ENCODE measurements at regions not wholly inside any gene's neighbourhood (a gene's known extent, or its start where the extent isn't known, plus 50 kb on each side); places are given as distances from the start of the nearest gene placed in this dataset.

GRCh38 chr3:20912406-20912805, 726.4 kb upstream of the SGO1 start:
- Mint-ChIP-seq H3K4me3 (no peak overlapping the region), H3K27ac (no peak overlapping the region), H3K9me3 (peaks cover 20% of the 10 kb centered on the region), H3K27me3 (no peaks in the 10 kb centered on the region), H3K36me3 (no peaks in the 10 kb centered on the region), H3K4me1 (ENCODE audit: low read depth) (no peaks in the 10 kb centered on the region)
- ChIA-PET CTCF (no interaction called here), POLR2A (no interaction called here)
- no peak for DNase-seq
- intact Hi-C loops (cut with micrococcal nuclease) = no loop called here

- H3K9me3 Mint-ChIP-seq = peaks cover 14% of the 10 kb centered on the region
- DNase-seq = no peak
- intact Hi-C loops (cut with micrococcal nuclease) = no loop called here
- H3K27me3 Mint-ChIP-seq = no peaks in the 10 kb centered on the region
- H3K36me3 Mint-ChIP-seq = no peaks in the 10 kb centered on the region
- no peaks in the 10 kb centered on the region for H3K4me1 Mint-ChIP-seq (ENCODE audit: low read depth)
- no peak overlapping the region for H3K27ac Mint-ChIP-seq
- POLR2A ChIA-PET = no interaction called here
- no peak overlapping the region for H3K4me3 Mint-ChIP-seq
- CTCF ChIA-PET = no interaction called here
Measured at GRCh38 chr3:20909511-20909910, 723.5 kb upstream of the SGO1 start.

- ChIA-PET CTCF (no interaction called here), POLR2A (no interaction called here)
- Mint-ChIP-seq H3K36me3 (no peaks in the 10 kb centered on the region), H3K4me1 (ENCODE audit: low read depth) (no peaks in the 10 kb centered on the region), H3K27ac (no peak overlapping the region), H3K9me3 (peaks cover 29% of the 10 kb centered on the region), H3K27me3 (no peaks in the 10 kb centered on the region), H3K4me3 (no peak overlapping the region)
- intact Hi-C loops (cut with micrococcal nuclease) = no loop called here
- no peak for DNase-seq
Measured at GRCh38 chr3:20905210-20905805, 719.3 kb upstream of the SGO1 start.

GRCh38 chr3:20904671-20905070, 718.7 kb upstream of the SGO1 start:
- ChIA-PET POLR2A (no interaction called here), CTCF (no interaction called here)
- no peak overlapping the region for H3K4me3 Mint-ChIP-seq
- H3K9me3 Mint-ChIP-seq = peaks cover 35% of the 10 kb centered on the region
- DNase-seq = no peak
- no peaks in the 10 kb centered on the region for H3K4me1 Mint-ChIP-seq (ENCODE audit: low read depth)
- no peaks in the 10 kb centered on the region for H3K36me3 Mint-ChIP-seq
- H3K27me3 Mint-ChIP-seq = no peaks in the 10 kb centered on the region
- intact Hi-C loops (cut with micrococcal nuclease) = no loop called here
- H3K27ac Mint-ChIP-seq = no peak overlapping the region

- H3K4me3 Mint-ChIP-seq = no peak overlapping the region
- H3K36me3 Mint-ChIP-seq = no peaks in the 10 kb centered on the region
- H3K4me1 Mint-ChIP-seq (ENCODE audit: low read depth) = no peaks in the 10 kb centered on the region
- H3K9me3 Mint-ChIP-seq = peaks cover 48% of the 10 kb centered on the region
- intact Hi-C loops (cut with micrococcal nuclease) = no loop called here
- CTCF ChIA-PET = no interaction called here
- no peaks in the 10 kb centered on the region for H3K27me3 Mint-ChIP-seq
- no peak for DNase-seq
- no peak overlapping the region for H3K27ac Mint-ChIP-seq
- POLR2A ChIA-PET = no interaction called here
Measured at GRCh38 chr3:20898962-20899361, 713.0 kb upstream of the SGO1 start.

GRCh38 chr3:20890111-20890519, 704.1 kb upstream of the SGO1 start:
- Mint-ChIP-seq H3K4me3 (no peak overlapping the region), H3K27ac (no peak overlapping the region), H3K4me1 (ENCODE audit: low read depth) (no peaks in the 10 kb centered on the region), H3K9me3 (peaks cover 17% of the 10 kb centered on the region), H3K36me3 (no peaks in the 10 kb centered on the region), H3K27me3 (no peaks in the 10 kb centered on the region)
- POLR2A ChIA-PET = no interaction called here
- intact Hi-C loops (cut with micrococcal nuclease) = no loop called here
- DNase-seq = no peak
- CTCF ChIA-PET = no interaction called here

- Mint-ChIP-seq H3K27ac (no peak overlapping the region), H3K27me3 (no peaks in the 10 kb centered on the region), H3K36me3 (no peaks in the 10 kb centered on the region), H3K4me3 (no peak overlapping the region), H3K4me1 (ENCODE audit: low read depth) (no peaks in the 10 kb centered on the region), H3K9me3 (peaks cover 25% of the 10 kb centered on the region)
- DNase-seq = no peak
- intact Hi-C loops (cut with micrococcal nuclease) = no loop called here
- ChIA-PET POLR2A (no interaction called here), CTCF (interaction anchor here (0.8 kb wide), 1 partner anchor 11 kb away, joined by 3 read pairs; no protein-coding TSS in a partner anchor)
Measured at GRCh38 chr3:20878691-20879090, 692.7 kb upstream of the SGO1 start.

- ChIA-PET CTCF (no interaction called here), POLR2A (no interaction called here)
- DNase-seq = no peak
- no peak overlapping the region for H3K4me3 Mint-ChIP-seq
- no peaks in the 10 kb centered on the region for H3K4me1 Mint-ChIP-seq (ENCODE audit: low read depth)
- H3K36me3 Mint-ChIP-seq = no peaks in the 10 kb centered on the region
- intact Hi-C loops (cut with micrococcal nuclease) = no loop called here
- peaks cover 41% of the 10 kb centered on the region for H3K9me3 Mint-ChIP-seq
- no peaks in the 10 kb centered on the region for H3K27me3 Mint-ChIP-seq
- H3K27ac Mint-ChIP-seq = no peak overlapping the region
Measured at GRCh38 chr3:20873235-20873634, 687.2 kb upstream of the SGO1 start.

GRCh38 chr3:20870106-20870899, 684.3 kb upstream of the SGO1 start:
- CTCF ChIA-PET = no interaction called here

GRCh38 chr3:20865803-20866202, 679.8 kb upstream of the SGO1 start:
- Mint-ChIP-seq H3K4me3 (no peak overlapping the region), H3K4me1 (ENCODE audit: low read depth) (no peaks in the 10 kb centered on the region), H3K27me3 (no peaks in the 10 kb centered on the region), H3K9me3 (peaks cover 31% of the 10 kb centered on the region), H3K27ac (no peak overlapping the region), H3K36me3 (no peaks in the 10 kb centered on the region)
- ChIA-PET POLR2A (no interaction called here), CTCF (no interaction called here)
- DNase-seq = no peak
- intact Hi-C loops (cut with micrococcal nuclease) = no loop called here

More at GRCh38 chr3:20870106-20870899, 684.3 kb upstream of the SGO1 start:
- Mint-ChIP-seq H3K4me1 (ENCODE audit: low read depth) (no peaks in the 10 kb centered on the region), H3K36me3 (no peaks in the 10 kb centered on the region), H3K27ac (no peak overlapping the region), H3K4me3 (no peak overlapping the region), H3K9me3 (peaks cover 33% of the 10 kb centered on the region), H3K27me3 (no peaks in the 10 kb centered on the region)
- no peak for DNase-seq
- POLR2A ChIA-PET = no interaction called here
- intact Hi-C loops (cut with micrococcal nuclease) = no loop called here

- Mint-ChIP-seq H3K27ac (no peak overlapping the region), H3K4me1 (ENCODE audit: low read depth) (no peaks in the 10 kb centered on the region), H3K27me3 (no peaks in the 10 kb centered on the region), H3K9me3 (peaks cover 33% of the 10 kb centered on the region), H3K4me3 (no peak overlapping the region), H3K36me3 (no peaks in the 10 kb centered on the region)
- intact Hi-C loops (cut with micrococcal nuclease) = no loop called here
- ChIA-PET CTCF (no interaction called here), POLR2A (no interaction called here)
- no peak for DNase-seq
Measured at GRCh38 chr3:20861454-20861853, 675.4 kb upstream of the SGO1 start.

GRCh38 chr3:20857636-20858035, 671.6 kb upstream of the SGO1 start:
- H3K27ac Mint-ChIP-seq = no peak overlapping the region
- H3K27me3 Mint-ChIP-seq = no peaks in the 10 kb centered on the region
- intact Hi-C loops (cut with micrococcal nuclease) = no loop called here
- no peak overlapping the region for H3K4me3 Mint-ChIP-seq
- POLR2A ChIA-PET = no interaction called here
- no peak for DNase-seq
- H3K4me1 Mint-ChIP-seq (ENCODE audit: low read depth) = no peaks in the 10 kb centered on the region
- peaks cover 13% of the 10 kb centered on the region for H3K9me3 Mint-ChIP-seq
- CTCF ChIA-PET = no interaction called here
- H3K36me3 Mint-ChIP-seq = no peaks in the 10 kb centered on the region

GRCh38 chr3:20853890-20854289, 667.9 kb upstream of the SGO1 start:
- no peak overlapping the region for H3K27ac Mint-ChIP-seq
- H3K4me3 Mint-ChIP-seq = no peak overlapping the region
- DNase-seq = no peak
- ChIA-PET POLR2A (no interaction called here), CTCF (no interaction called here)
- intact Hi-C loops (cut with micrococcal nuclease) = no loop called here
- H3K36me3 Mint-ChIP-seq = no peaks in the 10 kb centered on the region
- H3K27me3 Mint-ChIP-seq = no peaks in the 10 kb centered on the region
- H3K9me3 Mint-ChIP-seq = peaks cover 5% of the 10 kb centered on the region
- no peaks in the 10 kb centered on the region for H3K4me1 Mint-ChIP-seq (ENCODE audit: low read depth)
